ENCODE measurements at regions not wholly inside any gene's neighbourhood (a gene's known extent, or its start where the extent isn't known, plus 50 kb on each side); places are given as distances from the start of the nearest gene placed in this dataset.

DNA sequence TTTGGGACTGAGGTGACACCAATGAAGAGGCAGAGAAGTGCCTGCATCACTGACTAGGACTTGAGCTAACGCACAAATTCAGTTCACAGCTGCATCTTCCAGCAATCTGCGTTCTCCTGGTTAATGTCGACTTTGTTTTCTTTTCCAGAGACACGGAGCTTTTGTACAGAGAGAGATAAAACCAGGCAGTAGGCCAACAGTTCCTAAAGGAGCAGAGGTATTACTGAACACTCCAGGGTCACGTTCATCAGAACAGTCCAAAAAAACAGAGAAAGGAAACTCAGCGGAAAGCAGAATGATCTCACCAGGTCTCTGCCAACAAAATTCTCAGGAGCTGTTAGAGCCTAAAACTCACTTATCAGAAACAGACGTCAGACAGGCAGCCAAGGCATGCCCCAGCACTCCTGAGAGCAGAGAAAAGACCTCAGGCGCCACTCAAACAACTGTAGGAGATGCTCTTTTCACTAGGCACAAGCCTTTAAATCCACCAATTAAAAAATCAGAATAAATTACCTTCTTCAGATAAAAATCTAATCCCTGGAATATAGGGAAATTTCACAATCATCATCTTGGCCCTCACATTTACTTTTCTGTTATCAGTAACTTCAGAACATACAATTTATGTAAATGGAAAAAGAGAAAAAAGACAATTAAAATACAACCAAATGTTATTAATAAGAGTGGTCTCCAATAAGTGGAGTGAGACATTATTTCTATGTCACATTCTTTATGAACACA is 95.9 kb upstream of the SPTBN1 start:
- peak; percentile 64 to 65 for DNase-seq (ENCODE audit: low read depth in 2 of 2)

DNA sequence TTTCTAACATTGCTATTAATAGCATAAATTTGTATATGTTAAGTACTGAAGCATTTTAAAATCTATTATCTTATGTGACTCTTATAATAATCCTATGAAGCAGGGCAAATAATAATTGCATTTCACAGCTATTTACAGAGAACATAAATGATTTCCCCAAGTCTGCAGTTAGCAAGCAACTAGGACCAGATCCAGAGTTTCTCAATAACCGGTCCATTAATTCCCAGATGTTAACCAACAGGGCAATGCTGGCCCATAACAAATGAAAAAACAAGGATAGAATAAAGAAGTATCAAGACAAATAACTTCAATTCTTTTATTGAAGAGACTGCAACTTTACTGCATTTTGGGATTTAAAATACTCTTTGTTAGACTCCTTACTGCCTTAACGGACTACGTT is 91.7 kb upstream of the SPTBN1 start:
- DNase-seq (ENCODE audit: low read depth in 2 of 2), result no peak

DNA sequence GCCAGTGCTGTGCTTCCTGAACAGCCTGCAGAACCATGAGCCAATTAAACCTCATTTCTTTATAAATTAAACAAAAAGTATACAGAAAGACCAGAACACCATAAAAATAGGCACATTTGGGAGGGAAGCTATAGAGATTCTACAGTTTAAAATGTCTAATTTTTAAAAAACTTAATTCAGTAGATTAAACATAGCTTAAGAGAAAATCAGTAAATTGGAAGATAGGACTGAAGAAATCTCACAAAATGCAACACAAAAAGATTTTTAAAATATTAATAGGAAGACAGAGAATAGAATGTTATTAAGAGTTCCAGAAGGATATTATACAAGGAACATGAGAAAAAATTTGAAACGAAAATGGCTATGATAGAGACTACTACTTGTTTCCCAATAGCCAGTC is 90.5 kb upstream of the SPTBN1 start:
- DNase-seq (ENCODE audit: low read depth in 2 of 2), result no peak

DNA sequence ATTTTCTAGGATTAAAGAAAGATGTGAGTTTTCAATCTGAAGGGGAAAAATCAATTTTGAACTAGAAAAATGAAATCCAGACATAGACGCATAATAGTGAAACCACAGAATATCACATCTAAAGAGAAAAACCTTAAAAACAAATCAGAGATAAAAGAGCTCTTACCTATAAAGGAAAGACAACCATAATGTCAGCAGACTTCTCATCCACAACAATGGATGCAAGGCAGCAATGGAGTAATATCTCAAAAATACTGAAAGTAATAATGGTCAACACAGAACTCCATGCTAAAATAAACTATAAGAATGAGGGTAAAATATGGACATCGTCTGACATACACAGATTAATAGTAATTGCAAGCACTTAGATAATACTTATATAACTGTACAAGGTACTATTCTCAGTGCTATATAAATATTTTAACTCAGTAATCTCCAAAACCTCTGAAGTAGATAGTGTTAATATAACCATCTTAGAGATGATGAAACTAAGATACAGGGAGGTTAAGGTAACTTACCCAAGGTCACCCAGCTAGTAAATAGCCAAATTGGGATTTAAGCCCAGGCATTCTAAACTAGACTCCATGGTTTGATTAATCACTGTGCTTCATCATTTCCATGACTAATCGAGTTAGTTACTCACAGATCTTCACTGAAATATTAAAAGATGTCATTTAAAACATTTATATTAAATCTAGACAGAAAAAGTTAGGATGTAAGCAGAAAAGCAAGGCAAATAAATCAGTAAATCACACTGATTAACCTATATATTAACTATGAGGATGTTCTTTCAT is 89.4 kb upstream of the SPTBN1 start:
- DNase-seq (ENCODE audit: low read depth in 2 of 2), result no peak

DNA sequence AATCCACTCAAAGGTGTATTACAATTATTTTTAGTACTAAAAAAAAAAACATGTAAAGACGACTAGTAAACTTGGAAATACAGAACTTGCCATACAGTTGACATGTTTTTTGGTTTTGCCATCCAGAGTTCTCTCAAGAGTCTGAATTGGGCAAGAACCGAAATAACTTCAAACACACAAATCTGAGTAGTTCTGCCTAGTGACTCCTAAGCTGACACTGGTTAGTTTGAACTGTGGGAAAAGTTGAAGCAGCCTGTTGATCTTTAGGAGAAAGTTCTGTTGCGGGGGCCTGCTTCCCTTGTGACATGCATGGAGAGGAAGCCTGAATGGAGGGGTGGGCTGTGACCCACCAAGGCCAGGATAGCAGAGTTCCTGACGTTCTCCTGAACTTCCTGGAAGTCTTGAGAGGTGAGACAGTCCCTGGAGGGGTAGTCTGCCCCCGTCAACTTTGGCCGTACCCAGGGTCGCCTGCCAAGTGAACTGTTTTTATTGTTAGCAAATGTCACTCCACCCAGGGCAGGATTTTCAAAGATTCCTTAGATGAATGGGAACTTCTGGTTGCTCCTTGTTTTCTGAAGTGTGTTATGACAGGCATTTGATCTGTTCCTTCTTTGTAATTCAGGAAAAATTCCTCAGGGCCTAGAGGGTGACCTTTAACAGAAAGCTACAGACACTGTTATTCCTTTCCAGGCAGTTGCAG is 85.6 kb upstream of the SPTBN1 start:
- DNase-seq (ENCODE audit: low read depth in 2 of 2), result no peak

DNA sequence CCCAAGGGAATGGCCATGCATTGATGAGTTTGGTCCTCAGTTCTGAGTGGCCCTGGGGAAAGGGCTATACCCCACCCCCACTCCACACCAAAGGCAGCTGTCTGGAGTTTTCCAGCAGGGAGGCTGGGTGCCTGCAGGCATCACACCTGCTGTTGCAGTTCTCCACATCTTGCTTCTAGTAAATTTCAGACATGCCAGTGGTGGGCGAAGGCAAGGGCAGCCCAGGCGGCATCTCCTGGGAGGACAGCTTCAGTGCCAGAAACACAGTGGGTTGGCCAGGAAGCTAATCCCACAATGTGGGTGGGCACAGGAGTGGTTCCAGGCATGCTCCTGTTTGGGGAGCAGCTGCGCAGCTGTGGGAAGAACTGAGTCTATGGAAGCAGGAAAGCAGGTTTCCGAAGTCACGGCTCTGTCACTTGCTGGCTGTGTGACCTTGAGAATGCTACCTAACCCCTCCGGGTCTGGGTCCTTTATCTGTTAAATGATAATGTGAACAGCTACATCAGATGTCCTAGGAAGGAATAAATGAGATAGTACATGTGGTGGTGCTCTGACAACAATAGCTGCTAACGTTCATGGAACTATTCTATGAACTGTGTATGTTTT is 84.6 kb upstream of the SPTBN1 start:
- DNase-seq (ENCODE audit: low read depth in 2 of 2), result no peak

DNA sequence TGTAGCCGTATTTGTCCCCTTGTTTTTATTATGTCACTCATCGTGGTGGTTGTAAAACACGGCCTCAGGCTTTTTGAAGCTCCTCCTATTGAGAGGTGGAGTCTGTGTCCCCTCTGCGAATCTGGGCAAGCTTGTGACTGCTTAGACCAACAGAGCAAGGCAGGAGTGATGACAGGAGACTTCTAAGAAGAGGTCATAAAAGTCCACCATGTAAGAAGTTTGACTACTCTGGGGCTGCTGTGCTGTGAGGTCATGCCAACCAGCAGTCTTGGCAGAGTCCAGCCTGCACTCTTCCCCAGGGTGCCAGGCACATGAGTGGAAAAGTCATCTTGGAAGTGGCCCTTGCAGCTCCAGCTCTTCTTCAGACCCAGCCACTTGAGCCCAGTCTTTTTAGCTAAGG is 83.8 kb upstream of the SPTBN1 start:
- no peak for DNase-seq (ENCODE audit: low read depth in 2 of 2)

DNA sequence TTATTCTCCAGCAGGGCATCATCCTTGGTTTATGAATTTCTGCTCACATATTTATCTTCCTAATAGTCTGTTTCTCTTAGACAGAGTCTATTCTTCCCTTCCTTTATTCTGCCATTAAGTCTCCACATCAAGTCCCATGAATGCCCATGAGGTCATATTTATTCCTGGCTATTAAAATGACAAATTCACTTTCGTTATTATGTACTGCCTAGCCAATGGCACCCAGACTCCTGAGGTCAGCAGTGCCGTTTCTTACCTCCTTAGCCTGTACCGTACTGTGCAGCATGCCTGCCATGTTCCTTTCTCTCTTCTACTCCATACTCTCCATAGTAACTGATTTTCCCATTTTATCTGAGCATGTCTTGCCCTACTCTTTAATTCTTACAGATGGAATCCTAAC is 82.3 kb upstream of the SPTBN1 start:
- DNase-seq (ENCODE audit: low read depth in 2 of 2), result no peak

DNA sequence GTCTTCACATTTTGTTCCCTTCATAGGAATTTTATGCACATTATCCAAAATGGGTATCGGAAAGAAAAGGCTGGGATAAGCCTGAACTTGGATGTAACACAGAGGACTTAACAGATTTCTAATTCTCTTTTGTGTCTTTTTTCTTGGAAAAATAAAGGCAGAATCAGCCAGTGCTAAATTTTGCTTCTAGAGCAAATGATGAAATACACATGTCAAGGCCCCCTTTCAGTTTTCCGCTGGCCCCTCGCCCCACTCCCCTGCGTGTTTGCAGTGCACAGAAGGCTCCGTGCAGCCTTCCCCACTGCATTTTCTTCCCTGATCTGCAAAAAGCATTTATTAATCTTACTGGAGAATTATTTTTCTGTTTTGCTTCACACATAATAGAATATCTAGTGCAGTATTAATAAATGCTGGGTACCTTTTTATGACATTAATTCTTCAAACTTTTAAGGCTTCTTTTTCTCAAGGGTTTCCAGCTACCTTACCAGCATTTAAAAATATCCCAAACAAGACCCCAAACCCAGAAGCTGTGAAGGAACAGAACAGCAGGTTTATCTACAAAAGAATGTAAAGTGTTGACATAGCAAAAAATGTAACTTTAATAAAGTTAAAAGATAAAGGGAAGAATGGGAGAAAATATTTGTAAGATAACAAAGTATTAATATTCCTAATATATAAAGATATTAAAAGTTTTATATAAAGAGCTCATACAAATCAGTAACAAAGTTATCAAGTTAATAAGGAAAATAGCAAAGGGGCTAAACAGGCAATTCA is 81.3 kb upstream of the SPTBN1 start:
- DNase-seq (ENCODE audit: low read depth in 2 of 2), result no peak

DNA sequence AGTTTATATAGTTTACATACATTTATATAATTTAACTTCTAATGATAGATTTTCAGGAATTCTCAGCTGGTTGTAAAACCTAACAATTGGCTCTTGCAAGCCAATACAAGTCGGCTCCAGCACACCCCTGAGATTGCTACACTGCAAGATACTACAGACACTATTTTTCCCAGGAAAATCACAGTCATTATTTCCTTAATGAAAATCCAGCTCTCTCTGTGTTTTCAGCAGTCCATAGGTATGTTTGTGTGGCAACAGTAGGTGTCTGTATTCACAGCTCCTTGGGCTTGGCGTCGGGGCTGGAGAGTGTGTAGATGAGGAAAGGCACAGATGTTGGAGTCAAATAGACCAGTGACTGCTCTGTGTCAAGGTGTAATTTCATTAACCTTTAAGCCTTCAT is 78.7 kb upstream of the SPTBN1 start:
- DNase-seq (ENCODE audit: low read depth in 2 of 2), result no peak

DNA sequence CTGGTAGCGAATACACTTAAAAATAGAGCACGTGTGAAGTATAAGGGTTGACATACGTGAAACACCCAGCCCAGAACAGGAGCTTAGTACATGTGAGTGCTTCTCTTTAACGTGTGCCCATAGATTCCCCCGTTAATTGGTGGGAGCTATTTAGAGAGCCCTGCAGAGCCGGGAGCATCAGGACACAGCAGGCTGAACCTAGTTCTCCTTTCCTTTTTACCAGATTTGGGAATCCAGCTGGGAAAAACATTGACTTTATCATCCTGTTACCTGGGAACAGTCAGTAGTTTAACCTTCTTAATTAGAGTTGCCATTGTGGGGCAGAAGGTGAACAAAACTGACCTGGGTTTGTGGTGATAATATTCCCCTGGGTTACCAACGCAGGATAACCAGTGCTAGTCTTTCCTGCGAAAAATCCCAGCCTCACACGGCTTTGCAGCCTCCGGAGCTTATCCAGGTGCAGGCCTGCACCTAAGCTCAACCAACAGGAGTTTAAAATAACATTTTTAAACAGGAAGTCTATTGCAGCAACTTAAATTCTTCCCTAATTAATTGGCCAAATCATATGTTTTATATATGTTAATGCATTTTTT is 78.1 kb upstream of the SPTBN1 start:
- DNase-seq (ENCODE audit: low read depth in 2 of 2), result no peak

DNA sequence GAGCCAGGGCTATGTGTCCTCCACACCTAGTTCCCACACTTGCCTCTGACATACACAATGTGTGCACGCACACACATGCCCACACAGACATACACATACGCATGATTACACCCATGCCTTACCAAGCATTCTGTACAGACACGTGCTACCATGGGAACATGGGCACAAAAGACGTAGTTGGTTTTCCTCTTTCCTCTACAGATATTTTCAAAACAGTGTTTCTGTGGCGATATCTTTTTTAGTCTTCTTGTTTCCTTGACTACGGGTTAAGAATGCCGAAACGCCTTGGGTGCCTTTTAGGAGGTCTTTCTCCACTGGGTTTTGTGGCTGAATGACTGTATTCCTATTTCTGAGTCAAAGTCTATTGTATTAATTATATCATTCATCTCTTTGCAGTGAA is 75.5 kb upstream of the SPTBN1 start:
- no peak for DNase-seq (ENCODE audit: low read depth in 2 of 2)

DNA sequence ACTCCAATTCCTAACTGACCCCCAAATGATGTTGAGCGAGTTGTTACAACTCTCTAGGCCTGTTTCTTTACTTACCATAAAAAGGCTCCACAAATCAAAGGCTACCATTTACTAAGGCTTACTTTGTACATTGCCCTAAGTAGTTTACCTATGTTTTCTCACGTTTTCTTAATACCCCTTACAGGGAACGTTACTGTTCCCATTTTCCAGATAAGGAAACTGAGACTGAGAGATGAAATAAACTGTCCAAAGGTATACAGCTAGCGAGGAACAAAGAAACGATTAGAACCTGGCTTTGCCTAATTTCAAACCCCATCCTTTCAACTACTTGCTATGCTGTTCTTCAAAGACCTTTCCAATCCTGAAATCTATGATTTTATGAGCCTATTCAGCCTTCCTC is 74.8 kb upstream of the SPTBN1 start:
- DNase-seq (ENCODE audit: low read depth in 2 of 2), result no peak

DNA sequence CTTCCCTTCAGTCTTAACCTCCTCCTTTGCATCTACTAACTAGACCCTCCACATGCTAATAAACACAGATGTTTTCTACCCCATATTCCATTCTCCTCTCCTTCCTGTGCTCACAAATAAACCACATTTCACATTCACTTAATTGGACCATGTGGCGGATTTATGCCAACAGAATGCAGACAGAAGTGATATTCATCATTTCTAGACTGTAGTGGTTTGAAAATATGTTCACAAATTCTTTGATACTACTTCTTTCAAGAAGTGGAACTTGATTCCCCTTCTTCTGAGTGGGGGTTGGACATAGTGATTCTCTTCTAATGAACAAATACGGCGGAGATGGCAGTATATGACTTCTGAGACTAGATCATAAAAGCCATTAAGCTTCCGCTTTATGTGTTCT is 73.5 kb upstream of the SPTBN1 start:
- DNase-seq (ENCODE audit: low read depth in 2 of 2), result peak in 1 of 2 experiments; percentile 37

DNA sequence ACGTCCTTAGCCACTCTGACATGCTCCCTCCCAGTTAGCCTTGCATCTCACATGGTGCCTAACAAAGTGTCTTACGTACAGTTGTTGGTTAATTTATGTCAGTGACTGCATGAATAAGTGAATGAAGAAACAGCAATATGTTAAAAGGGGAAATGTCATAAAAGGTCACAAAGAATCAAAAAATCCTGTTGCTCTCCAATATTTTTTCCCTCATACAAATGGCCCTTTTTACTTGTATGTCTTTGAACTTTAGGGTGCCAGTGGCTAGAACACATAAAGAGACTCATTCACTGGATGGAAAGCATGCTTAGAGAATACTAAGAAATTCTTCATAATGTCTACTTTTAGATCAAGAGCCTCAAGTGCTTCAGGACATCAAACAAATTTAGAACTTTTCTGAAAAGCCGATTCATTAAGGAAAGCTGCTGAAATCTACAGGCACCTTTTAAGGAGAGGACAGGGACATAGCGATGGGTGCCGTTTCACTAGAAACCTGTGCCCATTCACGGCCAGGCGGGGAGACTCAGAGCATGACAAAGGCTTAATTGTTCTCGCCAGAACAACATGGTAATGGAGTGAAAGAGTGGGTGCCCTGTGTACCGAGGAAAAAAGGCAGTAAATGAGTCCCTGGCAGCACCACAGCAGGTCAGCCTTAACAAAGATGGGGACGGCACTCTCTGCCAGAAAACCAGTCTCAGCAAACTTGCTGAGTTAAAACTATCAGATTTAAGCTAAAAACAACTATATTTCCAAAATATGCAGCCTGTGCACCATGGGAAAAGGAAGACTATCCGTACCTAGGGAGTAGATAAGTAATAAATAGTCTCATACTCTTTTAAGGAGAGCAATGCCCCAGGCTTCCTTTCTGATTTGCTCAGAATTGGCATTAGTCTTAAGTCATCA is 71.6 kb upstream of the SPTBN1 start:
- DNase-seq (ENCODE audit: low read depth in 2 of 2), result no peak

DNA sequence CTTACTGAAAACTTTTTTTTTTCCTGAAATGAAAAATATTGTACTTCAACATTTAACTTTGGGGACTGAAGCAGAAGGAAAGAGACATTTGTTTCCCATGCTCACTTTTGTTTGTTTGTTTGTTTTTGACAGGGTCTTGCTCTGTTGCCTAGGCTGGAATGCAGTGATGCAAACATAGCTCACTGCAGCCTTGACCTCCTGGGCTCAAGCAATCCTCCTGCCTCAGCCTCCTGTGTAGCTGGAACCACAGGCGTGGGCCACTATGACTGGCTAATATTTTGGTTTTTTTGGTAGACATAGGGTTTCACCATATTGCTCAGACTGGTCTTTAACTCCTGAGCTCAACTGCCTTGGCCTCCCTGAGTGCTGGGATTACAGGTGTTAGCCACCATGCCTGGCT is 70.9 kb upstream of the SPTBN1 start:
- no peak for DNase-seq (ENCODE audit: low read depth in 2 of 2)

DNA sequence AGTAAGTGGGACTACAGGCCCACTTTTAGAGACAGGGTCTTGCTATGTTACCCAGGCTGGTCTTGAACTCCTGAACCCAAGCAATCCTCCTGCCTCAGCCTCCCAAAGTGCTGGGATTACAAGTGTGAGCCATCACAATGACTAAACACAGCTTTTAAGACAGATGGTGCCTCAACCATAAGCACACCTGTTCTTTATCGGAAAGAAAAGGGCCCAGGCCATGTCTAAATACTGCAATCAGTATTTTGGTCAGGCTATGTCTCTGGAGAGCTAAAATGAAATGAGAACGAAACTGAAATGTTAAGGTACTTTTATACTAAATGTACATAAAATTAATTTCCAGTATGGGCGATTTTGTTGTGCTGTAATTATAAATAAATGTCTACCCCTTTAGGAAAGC is 69.5 kb upstream of the SPTBN1 start:
- DNase-seq (ENCODE audit: low read depth in 2 of 2), result no peak

DNA sequence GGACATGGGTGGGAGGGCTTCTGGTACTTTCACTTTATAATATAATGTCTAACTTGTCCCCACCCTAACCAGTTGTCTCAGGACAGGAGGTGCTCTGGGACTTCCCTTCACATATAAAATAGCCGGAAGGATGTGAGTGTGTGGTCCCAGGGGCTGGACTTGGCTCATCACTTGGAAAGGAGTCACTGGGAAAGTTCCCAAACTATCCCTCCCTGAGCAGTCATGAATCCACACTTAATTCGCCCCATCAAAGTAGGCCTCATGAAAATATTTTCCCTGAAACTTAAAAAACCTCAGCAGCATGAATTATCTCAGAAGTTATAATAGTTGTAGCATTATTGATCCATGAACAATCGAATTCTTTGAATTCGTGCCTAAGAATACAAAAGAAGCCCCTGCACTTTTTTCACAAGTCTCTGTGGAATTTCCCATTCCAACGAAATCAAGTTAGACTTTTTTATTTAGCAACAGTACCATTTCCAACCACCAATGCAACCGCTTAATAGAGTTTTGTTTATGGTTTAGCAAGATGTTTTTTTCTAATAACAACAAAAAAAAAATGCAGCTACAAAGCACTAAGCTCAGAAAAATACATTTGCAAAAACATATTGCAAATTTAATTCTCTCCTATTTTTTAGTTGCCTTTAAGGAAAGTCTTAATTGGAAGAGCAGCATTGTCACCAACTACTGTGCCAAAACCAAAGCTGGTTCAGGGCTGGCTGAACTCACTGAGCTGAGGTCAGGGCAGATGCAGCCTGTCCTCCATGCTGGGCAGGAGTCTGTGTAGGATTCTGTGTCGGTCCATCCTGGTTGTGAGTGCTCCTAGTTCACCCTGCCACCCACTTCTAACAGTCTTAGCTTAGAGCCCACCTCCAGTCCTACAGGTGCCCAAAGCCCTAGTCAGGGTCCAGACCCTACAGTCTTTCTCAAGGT is 68.8 kb upstream of the SPTBN1 start:
- peak; percentile 73 to 78 for DNase-seq (ENCODE audit: low read depth in 2 of 2)

DNA sequence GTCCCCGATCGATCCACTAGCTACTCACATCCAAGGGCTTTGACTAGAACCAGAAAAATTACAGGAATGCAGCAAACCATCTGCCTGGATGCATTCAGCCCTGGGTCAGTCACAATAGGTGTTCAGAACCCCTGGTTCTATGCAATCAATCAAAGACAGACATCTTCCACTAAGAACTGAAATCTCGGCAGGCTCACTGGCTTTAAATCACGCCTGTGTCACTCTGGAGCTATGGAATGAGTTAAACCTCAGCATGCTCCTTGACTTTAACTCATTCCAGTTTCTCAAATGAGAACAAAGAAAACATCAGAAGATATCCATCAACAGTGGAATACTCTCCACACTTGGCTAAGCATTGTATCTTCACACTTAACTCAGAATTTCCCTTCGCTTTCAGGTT is 68.1 kb upstream of the SPTBN1 start:
- DNase-seq (ENCODE audit: low read depth in 2 of 2), result no peak
